ENCODE measurements at regions not wholly inside any gene's neighbourhood (a gene's known extent, or its start where the extent isn't known, plus 50 kb on each side); places are given as distances from the start of the nearest gene placed in this dataset.

GRCh38 chr11:15859411-15859810 lies 496.9 kb downstream of the SOX6 start:
- Histone ChIP-seq H3K9me3 (ENCODE audit: low read depth) (no peaks in the 10 kb centered on the region), H3K36me3 (replicated peaks; ENCODE audit: insufficient read depth, low read depth) (no peaks in the 10 kb centered on the region), H4K20me1 (ENCODE audit: insufficient read depth, poor library complexity, severe bottlenecking) (no peaks in the 10 kb centered on the region), H3K9me2 (replicated peaks; ENCODE audit: insufficient read depth) (no peaks in the 10 kb centered on the region), H3K4me1 (ENCODE audit: insufficient read depth) (no peaks in the 10 kb centered on the region), H3K4me3 (no peak overlapping the region), H3K27ac (no peak overlapping the region), H2AFZ (no peak overlapping the region), H3K27me3 (no peaks in the 10 kb centered on the region), H3K4me2 (no peak overlapping the region), H3K79me2 (no peaks in the 10 kb centered on the region)
- WGBS (ENCODE audit: low lambda C conversion rate, missing lambda C conversion rate), result 94% methylated on average over 3 of the region's 3 CpGs
- no peak for TF ChIP-seq EZH2 (IDR thresholded peaks at IDR 0.05; ENCODE audit: borderline replicate concordance)
- TF ChIP-seq CTCF (IDR thresholded peaks at IDR 0.05; ENCODE audit: poor library complexity), result no peak
- DNase-seq (ENCODE audit: low spot score), result no peak

- TF ChIP-seq CTCF (IDR thresholded peaks at IDR 0.05; ENCODE audit: poor library complexity), result no peak
- TF ChIP-seq EZH2 (IDR thresholded peaks at IDR 0.05; ENCODE audit: borderline replicate concordance), result no peak
- no peak for TF ChIP-seq EZH2phosphoT487 (IDR thresholded peaks at IDR 0.05; ENCODE audit: low read depth, severe bottlenecking, unreplicated experiment)
- 96% methylated on average over 2 of the region's 2 CpGs for WGBS (ENCODE audit: low lambda C conversion rate, missing lambda C conversion rate)
These were observed 495.1 kb downstream of the SOX6 start for GRCh38 chr11:15861256-15861655.

GRCh38 chr11:15863411-15863810 lies 492.9 kb downstream of the SOX6 start:
- H3K9me3 ChIP-seq (ENCODE audit: low read depth), result no peaks in the 10 kb centered on the region
- DNase-seq (ENCODE audit: low spot score), result no peak
- no peaks in the 10 kb centered on the region for H4K20me1 ChIP-seq (ENCODE audit: insufficient read depth, poor library complexity, severe bottlenecking)
- H3K4me1 ChIP-seq (ENCODE audit: insufficient read depth), result no peaks in the 10 kb centered on the region
- no peak overlapping the region for H3K4me3 ChIP-seq
- H3K27me3 ChIP-seq, result no peaks in the 10 kb centered on the region
- H2AFZ ChIP-seq, result no peak overlapping the region
- no peak overlapping the region for H3K4me2 ChIP-seq
- H3K79me2 ChIP-seq, result no peaks in the 10 kb centered on the region
- 71% methylated on average over 2 of the region's 2 CpGs for WGBS (ENCODE audit: low lambda C conversion rate, missing lambda C conversion rate)
- no peaks in the 10 kb centered on the region for H3K36me3 ChIP-seq (replicated peaks; ENCODE audit: insufficient read depth, low read depth)
- no peak for TF ChIP-seq CTCF (IDR thresholded peaks at IDR 0.05; ENCODE audit: poor library complexity)
- TF ChIP-seq EZH2 (IDR thresholded peaks at IDR 0.05; ENCODE audit: borderline replicate concordance), result no peak
- TF ChIP-seq EZH2phosphoT487 (IDR thresholded peaks at IDR 0.05; ENCODE audit: low read depth, severe bottlenecking, unreplicated experiment), result no peak
- H3K9me2 ChIP-seq (replicated peaks; ENCODE audit: insufficient read depth), result no peaks in the 10 kb centered on the region
- no peak overlapping the region for H3K27ac ChIP-seq

More at GRCh38 chr11:15861256-15861655, 495.1 kb downstream of the SOX6 start:
- Histone ChIP-seq H3K9me3 (ENCODE audit: low read depth) (no peaks in the 10 kb centered on the region), H4K20me1 (ENCODE audit: insufficient read depth, poor library complexity, severe bottlenecking) (no peaks in the 10 kb centered on the region), H2AFZ (no peak overlapping the region), H3K9me2 (replicated peaks; ENCODE audit: insufficient read depth) (no peaks in the 10 kb centered on the region), H3K36me3 (replicated peaks; ENCODE audit: insufficient read depth, low read depth) (no peaks in the 10 kb centered on the region), H3K27ac (no peak overlapping the region), H3K79me2 (no peaks in the 10 kb centered on the region), H3K4me1 (ENCODE audit: insufficient read depth) (no peaks in the 10 kb centered on the region), H3K4me3 (no peak overlapping the region), H3K4me2 (no peak overlapping the region), H3K27me3 (no peaks in the 10 kb centered on the region)
- DNase-seq (ENCODE audit: low spot score), result no peak
